ENCODE measurements at regions not wholly inside any gene's neighbourhood (a gene's known extent, or its start where the extent isn't known, plus 50 kb on each side); places are given as distances from the start of the nearest gene placed in this dataset.
"Not testable (repeated sequence)": the region's sequence is repeated elsewhere in the genome, so short reads cannot be mapped to it uniquely, and the experiment has no call there.

DNA sequence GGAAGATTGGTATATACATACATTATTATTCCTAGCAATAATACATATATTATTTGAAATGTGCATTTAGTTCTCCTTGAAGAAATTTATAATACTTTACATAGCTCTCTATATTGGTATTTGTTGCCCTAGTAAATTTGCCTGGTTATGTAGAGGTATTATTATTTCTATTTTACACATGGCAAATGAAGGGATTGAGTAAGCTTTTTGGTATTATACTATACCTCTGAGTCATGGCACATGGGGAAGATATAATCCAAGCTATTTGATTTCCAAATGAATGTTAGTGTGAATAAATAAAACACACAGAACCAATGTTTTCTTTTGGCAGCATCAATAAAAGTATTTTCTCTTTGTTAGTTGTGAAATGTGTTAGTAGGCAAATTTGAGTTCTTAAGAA, 409.6 kb upstream of the SLC35B3 start:
- H3K4me3 ChIP-seq (ENCODE audit: low read depth in 1 of 3, low read length in 3 of 3), result no peak overlapping the region
- TF ChIP-seq FOXA2 (IDR thresholded peaks at IDR 0.05) (no peak), SP1 (IDR thresholded peaks at IDR 0.05) (no peak), YY1 (IDR thresholded peaks at IDR 0.05) (no peak), RAD21 (IDR thresholded peaks at IDR 0.05) (no peak)
- TF ChIP-seq, protein P1, sequence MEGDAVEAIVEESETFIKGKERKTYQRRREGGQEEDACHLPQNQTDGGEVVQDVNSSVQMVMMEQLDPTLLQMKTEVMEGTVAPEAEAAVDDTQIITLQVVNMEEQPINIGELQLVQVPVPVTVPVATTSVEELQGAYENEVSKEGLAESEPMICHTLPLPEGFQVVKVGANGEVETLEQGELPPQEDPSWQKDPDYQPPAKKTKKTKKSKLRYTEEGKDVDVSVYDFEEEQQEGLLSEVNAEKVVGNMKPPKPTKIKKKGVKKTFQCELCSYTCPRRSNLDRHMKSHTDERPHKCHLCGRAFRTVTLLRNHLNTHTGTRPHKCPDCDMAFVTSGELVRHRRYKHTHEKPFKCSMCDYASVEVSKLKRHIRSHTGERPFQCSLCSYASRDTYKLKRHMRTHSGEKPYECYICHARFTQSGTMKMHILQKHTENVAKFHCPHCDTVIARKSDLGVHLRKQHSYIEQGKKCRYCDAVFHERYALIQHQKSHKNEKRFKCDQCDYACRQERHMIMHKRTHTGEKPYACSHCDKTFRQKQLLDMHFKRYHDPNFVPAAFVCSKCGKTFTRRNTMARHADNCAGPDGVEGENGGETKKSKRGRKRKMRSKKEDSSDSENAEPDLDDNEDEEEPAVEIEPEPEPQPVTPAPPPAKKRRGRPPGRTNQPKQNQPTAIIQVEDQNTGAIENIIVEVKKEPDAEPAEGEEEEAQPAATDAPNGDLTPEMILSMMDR (IDR thresholded peaks at IDR 0.05; ENCODE audit: low read depth, low read length, missing input control), result no peak
- TF ChIP-seq, protein P2, sequence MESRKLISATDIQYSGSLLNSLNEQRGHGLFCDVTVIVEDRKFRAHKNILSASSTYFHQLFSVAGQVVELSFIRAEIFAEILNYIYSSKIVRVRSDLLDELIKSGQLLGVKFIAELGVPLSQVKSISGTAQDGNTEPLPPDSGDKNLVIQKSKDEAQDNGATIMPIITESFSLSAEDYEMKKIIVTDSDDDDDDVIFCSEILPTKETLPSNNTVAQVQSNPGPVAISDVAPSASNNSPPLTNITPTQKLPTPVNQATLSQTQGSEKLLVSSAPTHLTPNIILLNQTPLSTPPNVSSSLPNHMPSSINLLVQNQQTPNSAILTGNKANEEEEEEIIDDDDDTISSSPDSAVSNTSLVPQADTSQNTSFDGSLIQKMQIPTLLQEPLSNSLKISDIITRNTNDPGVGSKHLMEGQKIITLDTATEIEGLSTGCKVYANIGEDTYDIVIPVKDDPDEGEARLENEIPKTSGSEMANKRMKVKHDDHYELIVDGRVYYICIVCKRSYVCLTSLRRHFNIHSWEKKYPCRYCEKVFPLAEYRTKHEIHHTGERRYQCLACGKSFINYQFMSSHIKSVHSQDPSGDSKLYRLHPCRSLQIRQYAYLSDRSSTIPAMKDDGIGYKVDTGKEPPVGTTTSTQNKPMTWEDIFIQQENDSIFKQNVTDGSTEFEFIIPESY (IDR thresholded peaks at IDR 0.05), result no peak
- TF ChIP-seq, protein P3, sequence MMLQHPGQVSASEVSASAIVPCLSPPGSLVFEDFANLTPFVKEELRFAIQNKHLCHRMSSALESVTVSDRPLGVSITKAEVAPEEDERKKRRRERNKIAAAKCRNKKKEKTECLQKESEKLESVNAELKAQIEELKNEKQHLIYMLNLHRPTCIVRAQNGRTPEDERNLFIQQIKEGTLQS (IDR thresholded peaks at IDR 0.05), result no peak
- no peaks in the 10 kb centered on the region for H3K9me3 ChIP-seq (ENCODE audit: control insufficient read depth in 4 of 4, low read length in 3 of 4)

DNA sequence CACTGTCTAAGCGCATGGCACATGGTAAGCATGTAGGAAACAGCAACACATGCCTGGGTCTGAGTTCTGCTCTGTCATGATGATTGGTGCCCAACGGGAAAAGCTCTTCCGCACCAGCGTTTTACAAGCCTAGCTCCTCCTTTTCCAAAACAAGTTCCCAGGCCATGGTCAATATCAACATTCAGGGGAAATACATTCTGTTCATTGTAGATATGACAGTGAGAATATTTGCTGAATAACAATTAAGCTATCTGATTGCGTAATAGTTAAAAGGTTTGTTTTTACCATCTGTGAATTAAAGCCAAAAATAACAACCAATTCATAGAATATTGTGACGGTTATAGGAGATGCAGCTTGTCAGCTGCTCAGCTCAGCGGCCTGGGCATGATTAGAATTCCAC, 404.3 kb upstream of the SLC35B3 start:
- H3K4me1 ChIP-seq (ENCODE audit: control insufficient read depth in 4 of 4, insufficient read depth in 4 of 4, low read length in 3 of 4), result no peaks in the 10 kb centered on the region
- no peak overlapping the region for H3K27ac ChIP-seq (ENCODE audit: low read depth in 1 of 2, low read length in 2 of 2)
- H3K36me3 ChIP-seq (ENCODE audit: control insufficient read depth in 4 of 4, insufficient read depth in 3 of 4, low read depth in 1 of 4, low read length in 3 of 4), result no peaks in the 10 kb centered on the region
- no peak overlapping the region for H3K9ac ChIP-seq (ENCODE audit: low read depth in 1 of 2, low read length in 2 of 2)
- DNase-seq (ENCODE audit: low spot score), result no peak
- H3K27me3 ChIP-seq (ENCODE audit: control insufficient read depth in 4 of 4, insufficient read depth in 4 of 4, low read length in 3 of 4), result no peaks in the 10 kb centered on the region
- WGBS, result 76% methylated on average over 7 of the region's 7 CpGs
- no peak overlapping the region for H3K4me3 ChIP-seq (ENCODE audit: low read depth in 1 of 3, low read length in 3 of 3)
- H3K9me3 ChIP-seq (ENCODE audit: control insufficient read depth in 4 of 4, low read length in 3 of 4), result no peaks in the 10 kb centered on the region
- TF ChIP-seq, protein P4, sequence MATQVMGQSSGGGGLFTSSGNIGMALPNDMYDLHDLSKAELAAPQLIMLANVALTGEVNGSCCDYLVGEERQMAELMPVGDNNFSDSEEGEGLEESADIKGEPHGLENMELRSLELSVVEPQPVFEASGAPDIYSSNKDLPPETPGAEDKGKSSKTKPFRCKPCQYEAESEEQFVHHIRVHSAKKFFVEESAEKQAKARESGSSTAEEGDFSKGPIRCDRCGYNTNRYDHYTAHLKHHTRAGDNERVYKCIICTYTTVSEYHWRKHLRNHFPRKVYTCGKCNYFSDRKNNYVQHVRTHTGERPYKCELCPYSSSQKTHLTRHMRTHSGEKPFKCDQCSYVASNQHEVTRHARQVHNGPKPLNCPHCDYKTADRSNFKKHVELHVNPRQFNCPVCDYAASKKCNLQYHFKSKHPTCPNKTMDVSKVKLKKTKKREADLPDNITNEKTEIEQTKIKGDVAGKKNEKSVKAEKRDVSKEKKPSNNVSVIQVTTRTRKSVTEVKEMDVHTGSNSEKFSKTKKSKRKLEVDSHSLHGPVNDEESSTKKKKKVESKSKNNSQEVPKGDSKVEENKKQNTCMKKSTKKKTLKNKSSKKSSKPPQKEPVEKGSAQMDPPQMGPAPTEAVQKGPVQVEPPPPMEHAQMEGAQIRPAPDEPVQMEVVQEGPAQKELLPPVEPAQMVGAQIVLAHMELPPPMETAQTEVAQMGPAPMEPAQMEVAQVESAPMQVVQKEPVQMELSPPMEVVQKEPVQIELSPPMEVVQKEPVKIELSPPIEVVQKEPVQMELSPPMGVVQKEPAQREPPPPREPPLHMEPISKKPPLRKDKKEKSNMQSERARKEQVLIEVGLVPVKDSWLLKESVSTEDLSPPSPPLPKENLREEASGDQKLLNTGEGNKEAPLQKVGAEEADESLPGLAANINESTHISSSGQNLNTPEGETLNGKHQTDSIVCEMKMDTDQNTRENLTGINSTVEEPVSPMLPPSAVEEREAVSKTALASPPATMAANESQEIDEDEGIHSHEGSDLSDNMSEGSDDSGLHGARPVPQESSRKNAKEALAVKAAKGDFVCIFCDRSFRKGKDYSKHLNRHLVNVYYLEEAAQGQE (IDR thresholded peaks at IDR 0.05), result no peak
- TF ChIP-seq GABPA (IDR thresholded peaks at IDR 0.05 in 1 of 2, conservative IDR thresholded peaks at IDR 0.05 in 1 of 2), result no peak
- TF ChIP-seq TAF1 (conservative IDR thresholded peaks at IDR 0.05), result no peak

More for the DNA sequence above, 409.6 kb upstream of the SLC35B3 start:
- DNase-seq (ENCODE audit: low spot score), result no peak
- Histone ChIP-seq H3K27me3 (ENCODE audit: control insufficient read depth in 4 of 4, insufficient read depth in 4 of 4, low read length in 3 of 4) (no peaks in the 10 kb centered on the region), H3K4me1 (ENCODE audit: control insufficient read depth in 4 of 4, insufficient read depth in 4 of 4, low read length in 3 of 4) (no peaks in the 10 kb centered on the region), H3K36me3 (ENCODE audit: control insufficient read depth in 4 of 4, insufficient read depth in 3 of 4, low read depth in 1 of 4, low read length in 3 of 4) (no peaks in the 10 kb centered on the region), H3K27ac (ENCODE audit: low read depth in 1 of 2, low read length in 2 of 2) (no peak overlapping the region), H3K9ac (ENCODE audit: low read depth in 1 of 2, low read length in 2 of 2) (no peak overlapping the region)

DNA sequence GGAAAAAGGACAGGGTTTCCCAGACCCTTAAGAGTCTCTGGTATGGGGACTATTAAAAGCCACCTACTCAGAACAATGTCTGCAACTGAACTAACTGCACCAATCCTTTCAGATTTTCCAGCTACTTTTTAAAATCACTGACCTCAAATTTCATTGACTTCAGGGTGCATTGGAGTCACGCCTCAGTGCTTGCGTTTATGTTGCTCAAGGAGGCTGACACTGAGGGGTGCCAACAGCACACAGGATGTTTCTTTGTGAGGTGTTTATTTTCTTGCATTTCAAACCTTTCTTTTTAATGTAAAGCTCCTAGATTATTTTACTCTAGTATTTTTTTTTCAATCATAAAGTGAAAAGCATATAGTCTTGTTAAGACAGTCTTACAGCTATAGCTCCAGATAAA, 402.0 kb upstream of the SLC35B3 start:
- WGBS, result 94% methylated on average over 2 of the region's 2 CpGs
- Histone ChIP-seq H3K27ac (ENCODE audit: low read depth in 1 of 2, low read length in 2 of 2) (no peak overlapping the region), H3K4me3 (ENCODE audit: low read depth in 1 of 3, low read length in 3 of 3) (no peak overlapping the region), H3K36me3 (ENCODE audit: control insufficient read depth in 4 of 4, insufficient read depth in 3 of 4, low read depth in 1 of 4, low read length in 3 of 4) (no peaks in the 10 kb centered on the region), H3K9me3 (ENCODE audit: control insufficient read depth in 4 of 4, low read length in 3 of 4) (no peaks in the 10 kb centered on the region), H3K9ac (ENCODE audit: low read depth in 1 of 2, low read length in 2 of 2) (no peak overlapping the region), H3K27me3 (ENCODE audit: control insufficient read depth in 4 of 4, insufficient read depth in 4 of 4, low read length in 3 of 4) (no peaks in the 10 kb centered on the region), H3K4me1 (ENCODE audit: control insufficient read depth in 4 of 4, insufficient read depth in 4 of 4, low read length in 3 of 4) (no peaks in the 10 kb centered on the region)
- TF ChIP-seq, protein P2 (IDR thresholded peaks at IDR 0.05), result no peak
- TF ChIP-seq RXRA (IDR thresholded peaks at IDR 0.05), result no peak
- no peak for TF ChIP-seq JUND (IDR thresholded peaks at IDR 0.05)
- no peak for TF ChIP-seq RAD21 (IDR thresholded peaks at IDR 0.05)
- no peak for TF ChIP-seq YY1 (IDR thresholded peaks at IDR 0.05)
- no peak for TF ChIP-seq SP1 (IDR thresholded peaks at IDR 0.05)
- no peak for TF ChIP-seq GABPA (IDR thresholded peaks at IDR 0.05 in 1 of 2, conservative IDR thresholded peaks at IDR 0.05 in 1 of 2)
- TF ChIP-seq HNF4A (conservative IDR thresholded peaks at IDR 0.05), result no peak
- DNase-seq (ENCODE audit: low spot score), result no peak

DNA sequence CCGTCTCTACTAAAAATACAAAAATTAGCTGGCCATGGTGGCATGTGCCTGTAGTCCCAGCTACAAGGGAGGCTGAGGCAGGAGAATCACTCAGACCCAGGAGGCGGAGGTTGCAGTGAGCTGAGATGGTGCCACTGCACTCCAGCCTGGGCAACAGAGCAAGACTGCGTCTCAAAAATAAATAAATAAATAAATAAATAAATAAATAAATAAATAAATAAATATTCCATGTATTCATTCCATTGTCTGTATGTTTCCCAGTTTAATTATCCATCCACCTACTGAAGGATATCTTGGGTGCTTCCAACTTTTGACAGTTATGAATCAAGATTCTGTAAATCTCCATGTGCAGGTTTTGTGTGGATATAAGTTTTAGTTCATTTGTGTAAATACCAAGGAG, 397.4 kb upstream of the SLC35B3 start:
- not testable (repeated sequence) for H3K36me3 ChIP-seq (ENCODE audit: control insufficient read depth in 4 of 4, insufficient read depth in 3 of 4, low read depth in 1 of 4, low read length in 3 of 4); H3K27me3 ChIP-seq (ENCODE audit: control insufficient read depth in 4 of 4, insufficient read depth in 4 of 4, low read length in 3 of 4); H3K9ac ChIP-seq (ENCODE audit: low read depth in 1 of 2, low read length in 2 of 2); H3K4me3 ChIP-seq (ENCODE audit: low read depth in 1 of 3, low read length in 3 of 3); H3K4me1 ChIP-seq (ENCODE audit: control insufficient read depth in 4 of 4, insufficient read depth in 4 of 4, low read length in 3 of 4); DNase-seq (ENCODE audit: low spot score); H3K9me3 ChIP-seq (ENCODE audit: control insufficient read depth in 4 of 4, low read length in 3 of 4); H3K27ac ChIP-seq (ENCODE audit: low read depth in 1 of 2, low read length in 2 of 2)
- 93% methylated on average over 3 of the region's 3 CpGs for WGBS

Data from liver (tissue), 8 donors.